Pancreas (tissue), 10 donors: ENCODE measurements at regions not wholly inside any gene's neighbourhood (a gene's known extent, or its start where the extent isn't known, plus 50 kb on each side); places are given as distances from the start of the nearest gene placed in this dataset.

Source experiments
- ATAC-seq, 4 donors: fragments of 200-7000 bp; cut with Tn5 transposase; one replicate each; pipeline versions ENCODE4 v1.8.0 to v1.9.1; 2020; ENCODE audit warnings: mild to moderate bottlenecking in 4 of 4, moderate library complexity in 4 of 4
- DNase-seq, 6 donors: peaks; one replicate each; pipeline ENCODE4 v3.0.0-alpha.2; 2020
- FAIRE-seq: peaks from 2 replicates; lab custom pipeline; 2012; peaks lifted over from hg19 to GRCh38; lab: Jason Lieb, UNC
- H3K27ac ChIP-seq, 4 donors: fragments of 200-600 bp; sonication (generic); 1 replicate in 3 of 4; 2 replicates in 1 of 4; pipeline versions ENCODE4 v1.5.0 to v1.8.0; 2020
- H3K27me3 ChIP-seq, 4 donors: fragments of 200-600 bp; one replicate each; pipeline ENCODE4 v1.8.0; 2021
- H3K36me3 ChIP-seq, 3 donors: fragments of 200-600 bp; sonication (generic) in 1 of 3; one replicate each; pipeline versions ENCODE4 v1.5.0 to v1.8.0; 2020 to 2021
- H3K4me1 ChIP-seq, 3 donors: fragments of 200-600 bp; one replicate each; pipeline ENCODE4 v1.8.0; 2021
- H3K4me3 ChIP-seq, 4 donors: fragments of 200-600 bp; sonication (generic) in 2 of 4; one replicate each; pipeline versions ENCODE4 v1.5.0 to v1.8.0; 2020 to 2021
- H3K9me3 ChIP-seq, 4 donors: fragments of 200-600 bp; one replicate each; pipeline ENCODE4 v1.8.0; 2021
- whole genome bisulfite sequencing, 2 donors: extraction: QIAGEN DNeasy Blood & Tissue Kit; methylation state at CpG; one replicate each; pipeline ENCODE4 v1.1.7; 2013; 5-methylcytosine and 5-hydroxymethylcytosine counted together
- intact Hi-C, 3 donors: fragments of 100-400 bp; cut with DNase I; formaldehyde crosslinking; loops; one replicate each; pipeline versions ENCODE4 v1.11.1 to v1.14.2; 2022
- TF ChIP-seq, protein P1 (sequence below), 4 donors: fragments of 200-600 bp; sonication (generic) in 3 of 4; IDR thresholded peaks; one replicate each; pipeline versions ENCODE4 v1.5.0 to v1.8.0; 2021; ENCODE audit warnings: antibody characterized with exemption in 4 of 4
- donor health status: healthy with polysubstance abuse.
- donor health status: DM: no; HTN: no; CAD: no; lungs with moderate emphysema.
- donor health status: DM: no; HTN: no; CAD: no.
- donor health status: control.
- donor health status: control.
- donor health status: Bipolar disorder and iron deficiency.
- donor health status: DM: yes; HTN: yes; CAD: no.
- donor health status: DM: no; HTN: no; CAD: no.
- donor health status: DM: no; HTN: no; CAD: no.
- donor health status: DM: yes; HTN: yes; CAD: no.

DNA sequence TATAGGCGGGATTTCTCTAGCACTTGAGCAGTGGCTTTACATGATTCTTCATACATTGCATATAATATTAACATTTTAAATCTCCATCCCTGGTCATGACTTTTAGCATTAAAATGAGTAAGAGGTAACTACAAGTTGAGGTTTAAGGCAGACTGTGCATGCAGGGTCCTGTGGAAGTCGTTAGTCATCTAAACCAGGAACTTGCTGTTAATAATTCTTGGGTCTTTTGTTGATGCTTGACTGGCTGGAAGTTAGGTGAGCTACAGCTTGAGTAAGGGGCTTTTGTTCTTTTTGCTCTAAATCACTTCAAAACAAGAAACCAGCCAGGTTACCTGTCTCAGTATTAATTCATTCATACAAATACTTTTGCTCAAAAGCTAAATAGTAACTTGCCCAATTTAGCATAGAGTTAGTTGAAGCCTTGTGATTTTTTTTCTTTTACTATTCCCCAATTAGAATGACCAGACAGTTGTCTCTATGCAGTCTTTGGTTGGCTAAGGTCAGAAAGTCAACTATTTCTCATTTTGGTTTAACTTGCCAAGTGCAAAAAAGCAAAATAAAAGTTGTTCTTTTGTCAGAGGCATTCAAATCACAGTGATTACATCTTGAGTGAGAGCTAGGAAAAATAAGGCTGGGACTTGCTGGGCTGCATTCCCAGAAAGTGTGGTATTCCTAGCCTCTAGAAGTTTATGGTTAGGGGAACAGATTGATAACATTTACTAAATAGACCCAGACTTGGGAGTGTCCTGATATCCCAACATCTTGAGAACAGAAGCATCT lies 516.9 kb downstream of the PDHA2 start:
- no peak for ATAC-seq
- H3K4me3 ChIP-seq, result no peak overlapping the region
- no peak for FAIRE-seq
- no peak for DNase-seq
- no peaks in the 10 kb centered on the region for H3K36me3 ChIP-seq
- H3K27me3 ChIP-seq, result no peaks in the 10 kb centered on the region
- no peaks in the 10 kb centered on the region for H3K9me3 ChIP-seq
- 58 to 71% methylated on average over 2 of the region's 2 CpGs for WGBS, 2 donors
- TF ChIP-seq, protein P1, sequence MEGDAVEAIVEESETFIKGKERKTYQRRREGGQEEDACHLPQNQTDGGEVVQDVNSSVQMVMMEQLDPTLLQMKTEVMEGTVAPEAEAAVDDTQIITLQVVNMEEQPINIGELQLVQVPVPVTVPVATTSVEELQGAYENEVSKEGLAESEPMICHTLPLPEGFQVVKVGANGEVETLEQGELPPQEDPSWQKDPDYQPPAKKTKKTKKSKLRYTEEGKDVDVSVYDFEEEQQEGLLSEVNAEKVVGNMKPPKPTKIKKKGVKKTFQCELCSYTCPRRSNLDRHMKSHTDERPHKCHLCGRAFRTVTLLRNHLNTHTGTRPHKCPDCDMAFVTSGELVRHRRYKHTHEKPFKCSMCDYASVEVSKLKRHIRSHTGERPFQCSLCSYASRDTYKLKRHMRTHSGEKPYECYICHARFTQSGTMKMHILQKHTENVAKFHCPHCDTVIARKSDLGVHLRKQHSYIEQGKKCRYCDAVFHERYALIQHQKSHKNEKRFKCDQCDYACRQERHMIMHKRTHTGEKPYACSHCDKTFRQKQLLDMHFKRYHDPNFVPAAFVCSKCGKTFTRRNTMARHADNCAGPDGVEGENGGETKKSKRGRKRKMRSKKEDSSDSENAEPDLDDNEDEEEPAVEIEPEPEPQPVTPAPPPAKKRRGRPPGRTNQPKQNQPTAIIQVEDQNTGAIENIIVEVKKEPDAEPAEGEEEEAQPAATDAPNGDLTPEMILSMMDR (IDR thresholded peaks at IDR 0.05), result no peak
- peaks cover 0 to 4% (median 0%) of the 10 kb centered on the region in 3 donors for H3K4me1 ChIP-seq
- no peak overlapping the region for H3K27ac ChIP-seq
- intact Hi-C loops, result no loop called here

DNA sequence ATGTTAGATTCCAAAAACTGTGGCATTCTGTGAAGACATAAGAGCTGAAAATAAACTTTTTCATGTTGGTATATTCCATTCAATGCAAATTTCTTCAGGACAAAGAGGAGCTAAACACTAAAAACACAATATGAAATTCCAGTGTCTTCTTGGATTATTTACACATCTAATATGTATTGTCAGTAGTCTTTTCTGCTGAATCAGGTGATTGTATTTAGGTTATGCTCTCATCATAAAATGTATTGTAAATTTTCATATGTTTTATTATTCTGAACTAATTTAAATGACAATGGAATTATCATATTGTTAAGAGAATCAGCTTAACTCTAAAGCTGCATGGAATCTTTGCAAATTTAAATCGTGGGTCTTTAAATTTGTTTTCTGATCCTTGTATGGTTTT lies 526.7 kb downstream of the PDHA2 start:
- FAIRE-seq (no peak), DNase-seq (no peak), ATAC-seq (no peak)
- no peak overlapping the region for H3K4me3 ChIP-seq
- no peaks in the 10 kb centered on the region for H3K27me3 ChIP-seq
- H3K36me3 ChIP-seq, result no peaks in the 10 kb centered on the region
- no peaks in the 10 kb centered on the region for H3K9me3 ChIP-seq
- H3K4me1 ChIP-seq, result no peaks in the 10 kb centered on the region
- H3K27ac ChIP-seq, result no peak overlapping the region
- intact Hi-C loops, result no loop called here
- TF ChIP-seq, protein P1 (IDR thresholded peaks at IDR 0.05), result no peak
- WGBS, 2 donors, result 49 to 63% methylated on average over 1 of the region's 1 CpG

DNA sequence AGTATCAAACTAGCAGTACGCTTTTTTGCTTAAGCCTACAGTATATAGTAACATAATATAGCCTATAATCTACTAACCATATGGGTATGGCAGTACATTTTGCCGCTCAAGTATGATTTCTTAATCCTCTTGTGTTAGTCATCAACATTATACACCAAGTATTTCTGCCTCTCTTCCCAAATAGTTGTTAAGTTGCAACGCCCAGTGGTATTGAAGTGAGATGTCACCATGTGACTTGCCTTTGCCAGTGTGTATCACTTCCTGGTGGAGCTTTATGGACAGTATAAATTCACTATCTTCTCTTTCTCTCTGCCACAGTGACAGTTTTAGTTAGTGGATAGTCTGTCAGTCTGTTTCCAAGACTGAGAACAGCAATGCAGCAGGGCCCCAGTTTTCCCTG lies 535.5 kb downstream of the PDHA2 start:
- TF ChIP-seq, protein P1 (IDR thresholded peaks at IDR 0.05), result no peak
- Histone ChIP-seq H3K36me3 (no peaks in the 10 kb centered on the region), H3K27ac (no peak overlapping the region), H3K9me3 (no peaks in the 10 kb centered on the region), H3K27me3 (no peaks in the 10 kb centered on the region), H3K4me1 (no peaks in the 10 kb centered on the region), H3K4me3 (no peak overlapping the region)
- 68 to 83% methylated on average over 3 of the region's 3 CpGs for WGBS, 2 donors
- intact Hi-C loops, result no loop called here
- no peak for DNase-seq
- no peak for FAIRE-seq
- no peak for ATAC-seq

DNA sequence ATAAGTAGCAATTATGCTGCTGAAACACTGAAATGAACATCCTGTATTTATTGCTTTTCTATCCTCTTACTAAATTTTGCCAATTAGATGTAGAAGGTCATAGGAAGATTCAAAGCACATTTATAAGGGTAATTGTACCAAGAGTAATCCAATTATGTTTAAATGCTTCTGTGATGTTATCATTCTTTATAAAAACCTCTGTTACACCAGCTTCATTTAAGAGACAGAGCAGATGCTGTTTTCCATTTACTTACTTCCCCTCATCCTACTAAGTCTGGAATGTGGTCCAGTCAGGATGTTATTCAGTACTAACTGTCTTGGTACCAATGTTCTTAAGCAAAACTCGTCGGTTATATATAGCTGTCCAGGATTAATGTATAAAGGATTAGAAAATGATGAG lies 539.6 kb downstream of the PDHA2 start:
- 62 to 74% methylated on average over 2 of the region's 2 CpGs for WGBS, 2 donors
- no peaks in the 10 kb centered on the region for H3K36me3 ChIP-seq
- H3K4me3 ChIP-seq, result no peak overlapping the region
- no peak overlapping the region for H3K27ac ChIP-seq
- ATAC-seq, result no peak
- DNase-seq, result no peak
- FAIRE-seq, result no peak
- H3K9me3 ChIP-seq, result no peaks in the 10 kb centered on the region
- no peaks in the 10 kb centered on the region for H3K27me3 ChIP-seq
- intact Hi-C loops, result no loop called here
- TF ChIP-seq, protein P1 (IDR thresholded peaks at IDR 0.05), result no peak
- no peaks in the 10 kb centered on the region for H3K4me1 ChIP-seq

DNA sequence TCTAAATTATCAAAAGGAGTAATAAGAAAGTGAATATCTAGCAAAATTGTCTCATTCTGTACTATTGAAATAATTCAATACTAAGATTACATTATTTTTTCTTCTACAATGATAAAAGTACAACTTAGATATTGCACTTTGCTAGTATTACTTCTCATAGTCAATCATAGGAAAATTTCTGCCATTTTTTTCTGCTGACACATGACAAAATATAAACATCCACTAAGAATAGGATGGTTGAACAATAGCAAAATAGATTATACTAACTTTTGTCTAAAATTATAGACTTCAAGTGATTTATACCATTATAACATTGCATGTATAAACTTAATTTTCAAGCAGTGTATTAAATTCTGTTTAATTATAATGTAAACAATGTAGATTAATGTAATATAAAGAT lies 540.2 kb downstream of the PDHA2 start:
- no peaks in the 10 kb centered on the region for H3K36me3 ChIP-seq
- no peak for ATAC-seq
- H3K4me3 ChIP-seq, result no peak overlapping the region
- intact Hi-C loops, result no loop called here
- FAIRE-seq, result no peak
- no peaks in the 10 kb centered on the region for H3K27me3 ChIP-seq
- H3K9me3 ChIP-seq, result no peaks in the 10 kb centered on the region
- H3K4me1 ChIP-seq, result no peaks in the 10 kb centered on the region
- no peak for DNase-seq
- TF ChIP-seq, protein P1 (IDR thresholded peaks at IDR 0.05), result no peak
- no peak overlapping the region for H3K27ac ChIP-seq
